ENCODE measurements at regions not wholly inside any gene's neighbourhood (a gene's known extent, or its start where the extent isn't known, plus 50 kb on each side); places are given as distances from the start of the nearest gene placed in this dataset.

- TF ChIP-seq, protein P1, sequence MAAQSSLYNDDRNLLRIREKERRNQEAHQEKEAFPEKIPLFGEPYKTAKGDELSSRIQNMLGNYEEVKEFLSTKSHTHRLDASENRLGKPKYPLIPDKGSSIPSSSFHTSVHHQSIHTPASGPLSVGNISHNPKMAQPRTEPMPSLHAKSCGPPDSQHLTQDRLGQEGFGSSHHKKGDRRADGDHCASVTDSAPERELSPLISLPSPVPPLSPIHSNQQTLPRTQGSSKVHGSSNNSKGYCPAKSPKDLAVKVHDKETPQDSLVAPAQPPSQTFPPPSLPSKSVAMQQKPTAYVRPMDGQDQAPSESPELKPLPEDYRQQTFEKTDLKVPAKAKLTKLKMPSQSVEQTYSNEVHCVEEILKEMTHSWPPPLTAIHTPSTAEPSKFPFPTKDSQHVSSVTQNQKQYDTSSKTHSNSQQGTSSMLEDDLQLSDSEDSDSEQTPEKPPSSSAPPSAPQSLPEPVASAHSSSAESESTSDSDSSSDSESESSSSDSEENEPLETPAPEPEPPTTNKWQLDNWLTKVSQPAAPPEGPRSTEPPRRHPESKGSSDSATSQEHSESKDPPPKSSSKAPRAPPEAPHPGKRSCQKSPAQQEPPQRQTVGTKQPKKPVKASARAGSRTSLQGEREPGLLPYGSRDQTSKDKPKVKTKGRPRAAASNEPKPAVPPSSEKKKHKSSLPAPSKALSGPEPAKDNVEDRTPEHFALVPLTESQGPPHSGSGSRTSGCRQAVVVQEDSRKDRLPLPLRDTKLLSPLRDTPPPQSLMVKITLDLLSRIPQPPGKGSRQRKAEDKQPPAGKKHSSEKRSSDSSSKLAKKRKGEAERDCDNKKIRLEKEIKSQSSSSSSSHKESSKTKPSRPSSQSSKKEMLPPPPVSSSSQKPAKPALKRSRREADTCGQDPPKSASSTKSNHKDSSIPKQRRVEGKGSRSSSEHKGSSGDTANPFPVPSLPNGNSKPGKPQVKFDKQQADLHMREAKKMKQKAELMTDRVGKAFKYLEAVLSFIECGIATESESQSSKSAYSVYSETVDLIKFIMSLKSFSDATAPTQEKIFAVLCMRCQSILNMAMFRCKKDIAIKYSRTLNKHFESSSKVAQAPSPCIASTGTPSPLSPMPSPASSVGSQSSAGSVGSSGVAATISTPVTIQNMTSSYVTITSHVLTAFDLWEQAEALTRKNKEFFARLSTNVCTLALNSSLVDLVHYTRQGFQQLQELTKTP (IDR thresholded peaks at IDR 0.05; ENCODE audit: low read depth in 1 of 2, partially characterized antibody in 2 of 2): no peak
- TF ChIP-seq FOXO4 (CRISPR knock-in tag; IDR thresholded peaks at IDR 0.05): no peak
- no peak for TF ChIP-seq KHSRP (IDR thresholded peaks at IDR 0.05)
- TF ChIP-seq NFATC3 (IDR thresholded peaks at IDR 0.05): no peak
- TF ChIP-seq STAT5A (IDR thresholded peaks at IDR 0.05; ENCODE audit: borderline replicate concordance, low read length): no peak
- no peak for TF ChIP-seq POLR2AphosphoS5 (IDR thresholded peaks at IDR 0.05; ENCODE audit: control insufficient read depth, insufficient read depth, low read depth, low read length)
- no peak for TF ChIP-seq ZBTB8A (IDR thresholded peaks at IDR 0.05; ENCODE audit: partially characterized antibody)
- TF ChIP-seq HLTF (IDR thresholded peaks at IDR 0.05): no peak
- no peak for TF ChIP-seq ZNF41 (CRISPR knock-in tag; conservative IDR thresholded peaks at IDR 0.05)
- TF ChIP-seq ZC3H8 (IDR thresholded peaks at IDR 0.05): no peak
Measured at GRCh38 chr6:163739966-163740365, 325.4 kb downstream of the QKI start (continued).

Data from K562 (cell line).